Thyroid gland (tissue), 4 donors: ENCODE measurements at regions not wholly inside any gene's neighbourhood (a gene's known extent, or its start where the extent isn't known, plus 50 kb on each side); places are given as distances from the start of the nearest gene placed in this dataset.
"Not testable (repeated sequence)": the region's sequence is repeated elsewhere in the genome, so short reads cannot be mapped to it uniquely, and the experiment has no call there.

Experiments used
- DNase-seq, 2 donors: peaks; one replicate each; pipeline ENCODE4 v3.0.0-alpha.2; 2019
- H3K27ac ChIP-seq, 3 donors: fragments of 200-600 bp; sonication (generic); 1 replicate in 2 of 3; 2 replicates in 1 of 3; pipeline ENCODE4 v1.5.1; 2016 to 2019; ENCODE audit warnings: mild to moderate bottlenecking in 1 of 3, moderate library complexity in 1 of 3
- H3K27me3 ChIP-seq: fragments of 200-600 bp; sonication (generic); one replicate; pipeline ENCODE4 v1.5.1; 2019
- H3K36me3 ChIP-seq, 2 donors: fragments of 200-600 bp; sonication (generic); one replicate each; pipeline ENCODE4 v1.5.1; 2016 to 2019
- H3K4me1 ChIP-seq, 2 donors: fragments of 200-600 bp; sonication (generic); one replicate each; pipeline ENCODE4 v1.5.1; 2017 to 2019
- H3K4me3 ChIP-seq, 3 donors: fragments of 200-600 bp; sonication (generic); replicated peaks in 1 of 3; 1 replicate in 2 of 3; 2 replicates in 1 of 3; pipeline ENCODE4 v1.5.1; 2016; ENCODE audit warnings: mild to moderate bottlenecking in 1 of 3
- H3K9me3 ChIP-seq: fragments of 200-600 bp; sonication (generic); one replicate; pipeline ENCODE4 v1.5.1; 2017
- POLR2A ChIP-seq, 2 donors: fragments of 450-650 bp; IDR thresholded peaks; one replicate each; pipeline ENCODE4 v1.6.1; 2017; ENCODE audit warnings: antibody characterized with exemption in 2 of 2, mild to moderate bottlenecking in 2 of 2, moderate library complexity in 1 of 2
- WGBS, 2 donors: methylation state at CpG; one replicate each; pipeline ENCODE4 v1.1.5; 2017; 5-methylcytosine and 5-hydroxymethylcytosine counted together
- intact Hi-C: fragments of 100-400 bp; cut with DNase I; formaldehyde crosslinking; loops from one replicate; pipeline ENCODE4 v1.15.1; 2023
- TF ChIP-seq, protein P1 (sequence below), 6 experiments: fragments of 200-600 bp in 3 of 6; fragments of 450-650 bp in 3 of 6; sonication (generic) in 3 of 6; IDR thresholded peaks; one replicate each; pipeline ENCODE4 v1.5.1; 2016 to 2019; ENCODE audit warnings: antibody characterized with exemption in 6 of 6, mild to moderate bottlenecking in 2 of 6, inconsistent platforms in 1 of 6, moderate library complexity in 1 of 6

DNA sequence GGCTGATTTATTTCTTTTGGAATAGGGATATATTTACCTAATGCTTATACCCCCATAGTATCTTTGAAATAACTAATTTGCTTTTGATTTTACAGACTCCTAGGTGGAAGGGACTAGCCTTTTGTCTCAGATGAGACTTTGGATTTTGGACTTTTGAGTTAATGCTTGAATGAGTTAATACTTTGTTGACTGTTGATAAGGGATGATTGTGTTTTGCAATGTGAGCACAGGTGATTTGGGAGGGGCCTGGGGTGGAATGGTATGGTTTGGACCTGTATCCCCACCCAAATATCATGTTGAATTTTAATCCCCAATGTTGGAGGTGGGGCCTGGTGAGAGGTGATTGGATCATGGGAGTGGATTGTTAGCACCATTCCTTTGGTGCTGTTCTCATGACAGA is 117.4 kb upstream of the ZC4H2 start:
- Histone ChIP-seq H3K4me3 (no peak overlapping the region), H3K36me3 (no peaks in the 10 kb centered on the region), H3K4me1 (no peaks in the 10 kb centered on the region), H3K9me3 (no peaks in the 10 kb centered on the region), H3K27me3 (no peaks in the 10 kb centered on the region), H3K27ac (no peak overlapping the region)
- TF ChIP-seq POLR2A (IDR thresholded peaks at IDR 0.05): no peak
- TF ChIP-seq, protein P1, sequence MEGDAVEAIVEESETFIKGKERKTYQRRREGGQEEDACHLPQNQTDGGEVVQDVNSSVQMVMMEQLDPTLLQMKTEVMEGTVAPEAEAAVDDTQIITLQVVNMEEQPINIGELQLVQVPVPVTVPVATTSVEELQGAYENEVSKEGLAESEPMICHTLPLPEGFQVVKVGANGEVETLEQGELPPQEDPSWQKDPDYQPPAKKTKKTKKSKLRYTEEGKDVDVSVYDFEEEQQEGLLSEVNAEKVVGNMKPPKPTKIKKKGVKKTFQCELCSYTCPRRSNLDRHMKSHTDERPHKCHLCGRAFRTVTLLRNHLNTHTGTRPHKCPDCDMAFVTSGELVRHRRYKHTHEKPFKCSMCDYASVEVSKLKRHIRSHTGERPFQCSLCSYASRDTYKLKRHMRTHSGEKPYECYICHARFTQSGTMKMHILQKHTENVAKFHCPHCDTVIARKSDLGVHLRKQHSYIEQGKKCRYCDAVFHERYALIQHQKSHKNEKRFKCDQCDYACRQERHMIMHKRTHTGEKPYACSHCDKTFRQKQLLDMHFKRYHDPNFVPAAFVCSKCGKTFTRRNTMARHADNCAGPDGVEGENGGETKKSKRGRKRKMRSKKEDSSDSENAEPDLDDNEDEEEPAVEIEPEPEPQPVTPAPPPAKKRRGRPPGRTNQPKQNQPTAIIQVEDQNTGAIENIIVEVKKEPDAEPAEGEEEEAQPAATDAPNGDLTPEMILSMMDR (IDR thresholded peaks at IDR 0.05): no peak
- intact Hi-C loops: no loop called here
- no peak for DNase-seq

DNA sequence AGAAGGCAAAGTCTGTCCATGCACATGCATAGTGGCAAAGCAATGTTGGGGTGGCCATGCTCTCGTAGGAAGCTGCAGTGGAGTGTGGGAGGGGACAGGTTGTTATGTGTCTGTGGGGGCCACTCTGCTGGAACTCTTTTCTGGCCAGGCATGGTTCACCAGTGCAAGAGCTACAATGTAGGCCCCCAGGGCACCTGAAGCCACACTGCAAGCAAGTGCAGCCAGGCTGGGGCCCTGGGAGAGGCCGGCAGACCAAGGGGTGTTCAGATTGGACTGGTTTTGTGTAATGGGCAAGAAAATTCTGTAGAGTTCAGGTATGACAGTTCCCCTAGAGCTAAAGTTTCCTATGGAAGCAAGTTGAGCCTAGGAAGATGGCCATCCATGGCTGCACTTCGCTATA is 97.0 kb upstream of the ZC4H2 start:
- Histone ChIP-seq H3K36me3 (no peaks in the 10 kb centered on the region), H3K4me1 (no peaks in the 10 kb centered on the region), H3K4me3 (no peak overlapping the region), H3K27ac (no peak overlapping the region), H3K27me3 (no peaks in the 10 kb centered on the region), H3K9me3 (no peaks in the 10 kb centered on the region)
- 88 to 100% methylated on average over 1 to 2 of the region's 3 CpGs for WGBS, 2 donors
- TF ChIP-seq POLR2A (IDR thresholded peaks at IDR 0.05): no peak
- TF ChIP-seq, protein P1 (IDR thresholded peaks at IDR 0.05): no peak
- intact Hi-C loops: no loop called here
- no peak for DNase-seq

DNA sequence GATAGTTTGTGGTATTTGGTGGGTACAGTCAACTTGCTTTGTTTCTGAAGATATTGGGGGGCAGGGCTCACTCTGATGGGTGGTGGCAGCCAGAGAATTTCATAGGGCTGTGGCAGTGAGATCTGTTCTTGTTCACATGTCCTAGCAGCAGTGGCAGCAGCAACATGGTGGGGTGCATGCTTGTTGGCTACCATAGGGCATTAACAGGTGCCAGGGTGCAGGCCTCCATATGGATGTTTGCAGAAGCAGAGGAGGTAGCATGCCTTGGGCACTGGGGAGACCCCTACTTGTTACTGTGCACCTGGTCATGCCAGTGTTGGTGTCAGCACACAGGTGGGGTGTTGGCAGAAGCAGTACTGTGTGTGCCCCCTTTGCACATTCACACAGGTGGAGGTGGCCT is 96.3 kb upstream of the ZC4H2 start:
- H3K4me3 ChIP-seq: no peak overlapping the region
- H3K4me1 ChIP-seq: no peaks in the 10 kb centered on the region
- no peak for TF ChIP-seq POLR2A (IDR thresholded peaks at IDR 0.05)
- TF ChIP-seq, protein P1 (IDR thresholded peaks at IDR 0.05): no peak
- no peaks in the 10 kb centered on the region for H3K9me3 ChIP-seq
- no peaks in the 10 kb centered on the region for H3K36me3 ChIP-seq
- no peaks in the 10 kb centered on the region for H3K27me3 ChIP-seq
- no peak for DNase-seq
- no peak overlapping the region for H3K27ac ChIP-seq
- intact Hi-C loops: no loop called here

DNA sequence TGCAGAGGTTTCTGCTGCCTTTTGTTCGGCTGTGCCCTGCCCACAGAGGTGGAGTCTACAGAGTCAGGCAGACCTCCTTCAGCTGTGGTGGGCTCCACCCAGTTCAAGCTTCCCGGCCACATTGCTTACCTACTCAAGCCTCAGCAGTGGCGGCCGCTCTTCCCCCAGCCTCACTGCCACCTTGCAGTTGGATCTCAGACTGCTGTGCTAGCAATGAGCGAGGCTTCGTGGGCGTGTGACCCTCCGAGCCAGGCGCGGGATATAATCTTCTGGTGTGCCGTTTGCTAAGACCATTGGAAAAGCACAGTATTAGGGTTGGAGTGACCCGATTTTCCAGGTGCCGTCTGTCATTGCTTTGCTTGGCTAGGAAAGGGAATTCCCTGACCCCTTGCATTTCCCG is 82.4 kb upstream of the ZC4H2 start:
- H3K4me3 ChIP-seq, H3K36me3 ChIP-seq, DNase-seq, intact Hi-C loops, H3K4me1 ChIP-seq, H3K9me3 ChIP-seq, H3K27ac ChIP-seq, H3K27me3 ChIP-seq: not testable (repeated sequence)
- 98% methylated on average over 6 of the region's 14 CpGs; no CpG with 5 or more reads in 1 of the 2 donors for WGBS, 2 donors

DNA sequence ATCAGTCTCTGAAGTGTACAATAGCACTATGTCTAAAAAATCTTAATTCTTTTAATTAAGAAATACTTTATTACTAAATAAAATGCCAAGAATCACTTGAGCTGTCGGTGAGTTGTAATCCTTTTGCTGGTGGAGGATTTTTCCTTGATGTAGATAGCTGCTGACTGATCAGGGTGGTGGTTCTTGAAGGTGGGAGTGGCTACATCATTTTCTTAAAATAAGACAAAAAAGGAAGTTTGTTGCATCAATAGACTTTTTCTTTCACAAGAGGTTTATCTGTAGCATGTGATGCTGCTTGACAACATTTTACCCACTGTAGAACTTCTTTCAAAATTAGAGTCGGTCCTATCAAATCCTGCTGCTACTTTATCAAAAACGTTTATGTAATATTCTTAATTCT is 68.8 kb upstream of the ZC4H2 start:
- Histone ChIP-seq H3K27me3 (no peaks in the 10 kb centered on the region), H3K4me1 (no peaks in the 10 kb centered on the region), H3K9me3 (no peaks in the 10 kb centered on the region), H3K36me3 (no peaks in the 10 kb centered on the region), H3K27ac (no peak overlapping the region), H3K4me3 (no peak overlapping the region)
- TF ChIP-seq POLR2A (IDR thresholded peaks at IDR 0.05): no peak
- TF ChIP-seq, protein P1 (IDR thresholded peaks at IDR 0.05): no peak
- no peak for DNase-seq
- intact Hi-C loops: no loop called here
- WGBS, 2 donors: 88 to 94% methylated on average over 3 of the region's 3 CpGs

DNA sequence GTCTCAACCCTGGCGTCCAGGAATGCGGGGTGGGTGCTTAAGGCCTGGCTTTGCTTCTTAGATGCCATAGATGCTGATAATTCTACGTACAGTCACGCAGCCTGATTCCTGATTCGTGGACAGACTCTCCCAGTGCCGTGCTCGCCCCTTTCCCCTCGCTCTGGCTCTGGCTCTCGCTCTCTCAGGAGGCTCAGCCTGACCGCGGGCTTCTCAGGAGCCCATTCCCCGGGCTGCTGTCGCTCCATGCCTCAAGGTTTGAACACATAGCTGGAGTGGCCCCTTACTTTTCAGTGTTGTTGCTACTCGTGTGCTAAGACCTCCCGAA is 59.2 kb upstream of the ZC4H2 start:
- Histone ChIP-seq H3K4me3 (peak overlapping the region; percentile 15 to 51 (median 43)), H3K27me3 (no peaks in the 10 kb centered on the region), H3K36me3 (no peaks in the 10 kb centered on the region), H3K4me1 (no peaks in the 10 kb centered on the region), H3K27ac (peak overlapping the region; percentile 60 to 76 (median 64)), H3K9me3 (no peaks in the 10 kb centered on the region)
- WGBS, 2 donors: 0 to 1% methylated on average over 2 to 11 of the region's 15 CpGs
- intact Hi-C loops: loop anchor here (10.0 kb wide), 1 partner anchor 61 kb away; the partner anchor contains the start of gene ZC4H2
- TF ChIP-seq, protein P1 (IDR thresholded peaks at IDR 0.05): no peak
- no peak for TF ChIP-seq POLR2A (IDR thresholded peaks at IDR 0.05)
- peak; percentile 31 to 37 for DNase-seq
